Transverse colon (tissue), 4 donors: ENCODE measurements at regions not wholly inside any gene's neighbourhood (a gene's known extent, or its start where the extent isn't known, plus 50 kb on each side); places are given as distances from the start of the nearest gene placed in this dataset.
A peak's percentile ranks its signal among the peaks of the same experiment; 100 is the strongest.

ENCODE experiments used
- DNase-seq: peaks from one replicate; pipeline ENCODE4 v3.0.0-alpha.2; 2019
- H3K27ac ChIP-seq, 4 donors: fragments of 200-600 bp; sonication (generic); 2 replicates each; pipeline ENCODE4 v1.5.1; 2016 to 2018; ENCODE audit warnings: inconsistent platforms in 4 of 4
- H3K27me3 ChIP-seq: fragments of 200-600 bp; sonication (generic); 2 replicates; pipeline ENCODE4 v1.5.1; 2017; ENCODE audit warnings: inconsistent platforms
- H3K36me3 ChIP-seq, 4 donors: fragments of 200-600 bp; sonication (generic); 2 replicates each; pipeline ENCODE4 v1.5.1; 2017 to 2019; ENCODE audit warnings: inconsistent platforms in 4 of 4
- H3K4me1 ChIP-seq, 4 donors: fragments of 200-600 bp; sonication (generic); 2 replicates each; pipeline ENCODE4 v1.5.1; 2017 to 2020; ENCODE audit warnings: inconsistent platforms in 4 of 4
- H3K4me3 ChIP-seq, 4 donors: fragments of 200-600 bp; sonication (generic); 1 replicate in 1 of 4; 2 replicates in 3 of 4; pipeline versions ENCODE4 v1.5.1 to v1.6.1; 2017 to 2019; ENCODE audit warnings: inconsistent platforms in 4 of 4
- H3K9me3 ChIP-seq, 2 donors: fragments of 200-600 bp; sonication (generic); 2 replicates each; pipeline ENCODE4 v1.5.1; 2017 to 2019; ENCODE audit warnings: inconsistent platforms in 2 of 2
- CTCF ChIP-seq, 5 experiments: fragments of 200-600 bp in 3 of 5; fragments of 450-650 bp in 2 of 5; sonication (generic) in 3 of 5; IDR thresholded peaks; 1 replicate in 2 of 5; 2 replicates in 3 of 5; pipeline ENCODE4 v1.5.1; 2016 to 2017; ENCODE audit warnings: antibody characterized with exemption in 5 of 5, inconsistent platforms in 3 of 5, mild to moderate bottlenecking in 2 of 5, moderate library complexity in 1 of 5
- EP300 ChIP-seq: sonication (generic); formaldehyde crosslinking; IDR thresholded peaks from one replicate; pipeline ENCODE4 v1.6.1; 2017; ENCODE audit warnings: antibody characterized with exemption, low read depth
- POLR2A ChIP-seq: fragments of 450-650 bp; IDR thresholded peaks from one replicate; pipeline ENCODE4 v1.6.1; 2016; ENCODE audit warnings: antibody characterized with exemption, mild to moderate bottlenecking, moderate library complexity
- POLR2AphosphoS5 ChIP-seq, 3 donors: sonication (generic); formaldehyde crosslinking; IDR thresholded peaks; one replicate each; pipeline ENCODE4 v1.6.1; 2016; ENCODE audit warnings: antibody characterized with exemption in 3 of 3
- WGBS, 2 donors: methylation state at CpG; one replicate each; pipeline ENCODE4 v1.1.5; 2018; ENCODE audit warnings: low coverage in 1 of 2; 5-methylcytosine and 5-hydroxymethylcytosine counted together
- in situ Hi-C, 4 donors: fragments of 200-750 bp; cut with MboI; loops; one replicate each; pipeline versions ENCODE4 v1.15.0 to v1.15.1; 2017; ENCODE audit warnings: low sequenced_read_pairs in 3 of 4, low pct_ligation_motif_present in 1 of 4, low pct_unique_long_range_greater_than_20kb in 1 of 4
- intact Hi-C: fragments of 100-400 bp; cut with DNase I; formaldehyde crosslinking; loops from one replicate; pipeline ENCODE4 v1.15.1; 2023; ENCODE audit warnings: low total_unique reads

GRCh38 chr5:142248853-142249462, 75.9 kb downstream of the SPRY4 start:
- Histone ChIP-seq H3K4me3 (no peak overlapping the region), H3K4me1 (peaks cover 6 to 14% (median 6%) of the 10 kb centered on the region in 4 donors), H3K27me3 (no peaks in the 10 kb centered on the region), H3K9me3 (no peaks in the 10 kb centered on the region), H3K36me3 (no peaks in the 10 kb centered on the region), H3K27ac (peak overlapping the region; percentile 14 to 58 (median 40))
- 40 to 48% methylated on average over 3 to 14 of the region's 14 CpGs for WGBS, 2 donors
- in situ Hi-C loops, result no loop called here
- DNase-seq, result peak; percentile 59
- TF ChIP-seq EP300 (no peak), CTCF (IDR thresholded peaks at IDR 0.05) (no peak), POLR2AphosphoS5 (IDR thresholded peaks at IDR 0.05) (no peak), POLR2A (no peak)
- intact Hi-C loops, result no loop called here

DNA sequence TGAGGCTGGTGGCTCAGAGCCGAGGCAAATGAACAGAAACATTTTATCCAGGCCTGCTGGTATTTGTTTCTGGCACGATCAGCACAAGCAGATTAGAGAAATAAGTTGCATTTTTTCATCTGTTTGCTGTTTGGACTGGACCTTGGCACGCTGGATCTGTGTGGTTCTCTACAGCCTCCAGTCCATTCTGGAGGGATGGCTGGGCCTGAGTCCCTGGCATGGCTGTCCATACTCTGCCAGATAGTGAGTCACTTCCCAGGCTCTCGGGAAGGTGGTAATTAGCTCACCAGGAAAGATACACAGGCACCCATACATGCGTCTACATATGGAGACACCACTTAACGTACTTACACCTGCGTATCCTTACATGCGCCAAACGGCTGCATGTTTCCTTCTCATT, 78.6 kb downstream of the SPRY4 start:
- in situ Hi-C loops, result no loop called here
- no peak overlapping the region for H3K4me3 ChIP-seq
- H3K9me3 ChIP-seq, result no peaks in the 10 kb centered on the region
- H3K27ac ChIP-seq, result peak overlapping the region in 1 of 4 donors; percentile 34
- peaks cover 6 to 14% (median 6%) of the 10 kb centered on the region in 4 donors for H3K4me1 ChIP-seq
- intact Hi-C loops, result no loop called here
- TF ChIP-seq POLR2AphosphoS5 (IDR thresholded peaks at IDR 0.05) (no peak), POLR2A (no peak), CTCF (IDR thresholded peaks at IDR 0.05) (no peak), EP300 (no peak)
- H3K36me3 ChIP-seq, result no peaks in the 10 kb centered on the region
- H3K27me3 ChIP-seq, result no peaks in the 10 kb centered on the region
- no peak for DNase-seq
- 80% methylated on average over 9 of the region's 9 CpGs; no CpG with 5 or more reads in 1 of the 2 donors for WGBS, 2 donors

DNA sequence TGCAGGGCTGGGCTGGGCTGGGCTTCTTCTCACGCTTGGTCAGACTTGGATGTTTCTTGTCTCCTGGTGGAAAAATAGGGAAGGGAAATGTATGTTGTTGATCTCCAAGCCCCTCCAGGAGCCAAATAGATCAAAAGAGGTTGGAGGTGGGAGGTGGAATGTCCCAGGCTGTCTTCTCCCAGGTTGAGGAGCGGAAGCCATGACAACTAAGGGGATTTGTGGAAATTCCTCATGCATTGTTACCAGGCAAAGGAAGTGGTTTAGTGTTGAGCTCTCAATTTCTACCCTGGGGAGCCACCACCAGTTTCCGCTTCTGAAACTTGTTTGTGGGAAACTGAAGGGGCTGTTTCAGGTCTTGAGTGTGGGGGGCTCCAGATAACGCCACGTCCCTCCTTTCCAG, 79.0 kb downstream of the SPRY4 start:
- TF ChIP-seq CTCF (IDR thresholded peaks at IDR 0.05) (no peak), POLR2AphosphoS5 (IDR thresholded peaks at IDR 0.05) (no peak), EP300 (no peak), POLR2A (no peak)
- Histone ChIP-seq H3K9me3 (no peaks in the 10 kb centered on the region), H3K4me3 (no peak overlapping the region), H3K4me1 (peaks cover 6 to 14% (median 6%) of the 10 kb centered on the region in 4 donors), H3K36me3 (no peaks in the 10 kb centered on the region), H3K27ac (peak overlapping the region in 1 of 4 donors; percentile 34), H3K27me3 (no peaks in the 10 kb centered on the region)
- in situ Hi-C loops (no loop called here), intact Hi-C loops (no loop called here)
- 80 to 82% methylated on average over 2 to 5 of the region's 5 CpGs for WGBS, 2 donors
- DNase-seq, result no peak

GRCh38 chr5:142244440-142244839, 80.4 kb downstream of the SPRY4 start:
- in situ Hi-C loops, result no loop called here
- DNase-seq, result no peak
- Histone ChIP-seq H3K4me3 (no peak overlapping the region), H3K9me3 (no peaks in the 10 kb centered on the region), H3K27me3 (no peaks in the 10 kb centered on the region), H3K4me1 (peaks cover 6 to 14% (median 6%) of the 10 kb centered on the region in 4 donors), H3K27ac (no peak overlapping the region), H3K36me3 (no peaks in the 10 kb centered on the region)
- TF ChIP-seq POLR2AphosphoS5 (IDR thresholded peaks at IDR 0.05) (no peak), CTCF (IDR thresholded peaks at IDR 0.05) (no peak), POLR2A (no peak), EP300 (no peak)
- intact Hi-C loops, result no loop called here
- 89 to 100% methylated on average over 1 of the region's 1 CpG for WGBS, 2 donors
